Umbilical cord (tissue), 1 donor: ENCODE measurements at regions not wholly inside any gene's neighbourhood (a gene's known extent, or its start where the extent isn't known, plus 50 kb on each side); places are given as distances from the start of the nearest gene placed in this dataset.

ENCODE experiments used
- DNase-seq: peaks from one replicate; pipeline ENCODE4 v3.0.0-alpha.2; 2015; ENCODE audit warnings: low spot score

GRCh38 chr10:30118590-30118989 is 59.2 kb upstream of the JCAD start:
- DNase-seq = no peak

DNA sequence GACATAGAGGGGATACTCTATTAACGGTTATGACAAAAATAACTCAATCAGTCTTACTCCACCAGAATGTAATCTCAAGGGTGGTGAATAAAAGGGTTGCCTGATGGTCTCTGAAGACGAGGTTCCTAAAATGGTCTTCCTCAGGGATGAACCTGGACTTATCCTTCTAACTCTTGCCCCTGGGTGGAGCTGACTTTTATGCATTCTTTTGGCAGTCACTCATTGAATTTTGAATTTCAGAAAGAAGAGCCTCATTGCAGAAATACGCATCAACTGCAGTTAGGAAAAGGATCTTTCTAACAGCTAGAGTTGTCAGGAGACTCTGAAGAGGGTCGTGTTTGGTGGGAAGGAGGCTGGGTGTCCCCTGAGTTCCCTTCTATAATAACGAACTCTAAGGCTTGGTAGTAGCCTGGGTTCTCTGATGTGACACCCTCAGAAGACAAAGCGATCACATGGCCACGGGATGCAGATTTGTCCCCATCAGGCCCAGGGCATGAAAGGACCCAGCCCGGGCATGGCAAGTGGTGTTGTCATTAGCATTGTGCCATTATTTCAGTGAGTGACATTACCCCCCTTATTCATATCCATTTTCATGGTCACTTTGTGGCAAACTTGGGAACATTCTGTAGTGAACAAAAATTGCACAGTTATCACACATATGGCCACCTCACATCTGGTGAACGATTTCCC is 58.6 kb upstream of the JCAD start:
- DNase-seq = no peak

GRCh38 chr10:30116041-30116491 is 56.7 kb upstream of the JCAD start:
- DNase-seq = peak; percentile 92

- DNase-seq = peak; percentile 81
These were observed 56.2 kb upstream of the JCAD start for GRCh38 chr10:30115626-30115940.

DNA sequence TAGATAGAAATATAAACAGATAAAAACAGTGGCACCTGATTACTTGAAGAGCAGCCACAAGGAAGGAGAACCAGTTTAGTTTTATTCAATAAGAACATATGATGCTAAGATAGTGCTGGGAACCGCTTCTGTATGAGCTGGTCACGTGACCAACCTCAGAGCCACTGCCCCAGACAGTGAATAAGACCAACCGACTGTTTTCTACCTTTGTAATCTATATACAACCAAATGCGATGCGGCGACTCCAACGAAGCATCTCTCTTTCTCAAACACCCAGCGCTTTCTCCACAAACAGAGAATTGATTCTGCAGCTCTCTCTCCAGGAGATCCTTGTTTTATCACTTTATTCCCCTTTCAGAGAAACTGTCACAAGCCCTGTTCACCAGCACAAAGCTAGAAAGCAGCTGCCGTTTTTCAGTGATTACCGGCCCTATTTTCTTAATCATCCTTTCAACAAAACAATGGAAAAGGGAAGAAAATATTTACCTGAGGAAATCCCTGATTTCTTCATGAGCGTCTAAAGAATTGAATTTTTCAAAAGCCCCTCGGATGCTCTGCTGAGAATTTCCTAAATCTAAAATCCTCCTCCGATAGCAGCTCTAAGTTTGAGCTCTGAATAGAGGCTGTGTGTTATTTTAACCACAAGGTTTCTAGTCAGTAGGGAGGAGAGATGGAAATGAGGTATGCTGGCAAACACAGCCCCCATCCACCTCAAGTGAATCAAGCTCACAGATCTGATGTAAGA is 55.7 kb upstream of the JCAD start:
- DNase-seq = peak; percentile 78

DNA sequence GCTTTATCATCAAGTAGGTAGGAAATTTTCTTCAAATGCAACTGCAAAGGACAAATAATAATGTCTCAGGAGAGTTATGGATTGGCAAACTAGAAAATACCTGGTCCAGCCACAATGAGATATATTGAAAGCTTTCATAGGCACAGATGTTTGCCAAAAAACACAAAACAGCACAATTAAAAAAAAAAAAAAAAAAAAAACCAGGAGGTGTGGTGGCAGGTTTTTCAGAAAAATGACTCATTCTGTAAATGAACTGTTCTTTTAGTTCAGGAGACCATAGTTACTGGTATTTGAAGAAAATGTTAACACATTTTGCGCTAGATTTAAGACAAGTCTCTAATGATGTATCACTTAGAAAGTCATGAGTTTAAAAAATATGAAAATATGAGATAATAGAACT is 55.0 kb upstream of the JCAD start:
- no peak for DNase-seq

DNA sequence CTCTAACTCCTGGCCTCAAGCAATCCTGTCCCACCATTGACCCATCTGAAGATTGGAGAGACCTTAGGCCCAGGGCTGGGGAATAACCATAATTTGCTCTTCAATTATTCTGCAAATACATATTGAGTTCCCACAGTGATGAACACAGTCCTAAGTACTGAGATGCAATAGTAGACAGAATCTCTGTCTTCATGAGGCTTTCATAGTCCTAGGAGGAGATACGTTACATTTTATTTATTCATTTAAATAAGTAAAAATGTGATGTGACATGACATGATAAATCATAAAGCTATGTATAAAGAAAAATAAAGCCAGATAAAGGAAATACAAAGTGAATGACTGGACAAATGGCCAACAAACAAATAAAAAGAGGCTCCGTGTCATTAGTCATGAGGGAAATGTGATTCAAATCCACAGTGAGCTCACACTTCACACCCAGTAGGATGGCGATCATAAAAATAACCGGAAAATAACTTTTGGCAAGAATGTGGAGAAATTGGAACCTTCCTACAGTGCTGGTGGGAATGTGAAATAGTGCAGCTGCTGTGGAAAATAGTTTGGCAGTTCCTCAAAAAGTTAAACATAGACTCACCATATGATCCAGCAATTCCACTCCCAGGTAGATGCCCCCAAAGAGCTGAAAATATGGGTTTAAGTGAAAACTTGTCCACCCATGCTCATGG is 52.1 kb upstream of the JCAD start:
- peak; percentile 44 for DNase-seq
